ENCODE measurements at regions not wholly inside any gene's neighbourhood (a gene's known extent, or its start where the extent isn't known, plus 50 kb on each side); places are given as distances from the start of the nearest gene placed in this dataset.

GRCh38 chr4:164313853-164314252, 440.1 kb upstream of the SMIM31 start:
- no peak for DNase-seq (ENCODE audit: low spot score in 2 of 2, unreplicated experiment in 2 of 2)
- Mint-ChIP-seq H3K27ac (no peak overlapping the region), H3K36me3 (no peaks in the 10 kb centered on the region), H3K4me1 (peaks cover 7% of the 10 kb centered on the region), H3K4me3 (no peak overlapping the region), H3K27me3 (ENCODE audit: low read depth) (peaks cover 2% of the 10 kb centered on the region), H3K9me3 (peaks cover 3% of the 10 kb centered on the region)
- TF ChIP-seq CTCF (IDR thresholded peaks at IDR 0.05; ENCODE audit: unreplicated experiment), result no peak

GRCh38 chr4:164318350-164318749, 435.6 kb upstream of the SMIM31 start:
- Mint-ChIP-seq H3K4me1 (peaks cover 7% of the 10 kb centered on the region), H3K36me3 (no peaks in the 10 kb centered on the region), H3K9me3 (peaks cover 3% of the 10 kb centered on the region), H3K27ac (no peak overlapping the region), H3K4me3 (no peak overlapping the region), H3K27me3 (ENCODE audit: low read depth) (peaks cover 2% of the 10 kb centered on the region)
- TF ChIP-seq CTCF (IDR thresholded peaks at IDR 0.05; ENCODE audit: unreplicated experiment), result no peak
- no peak for DNase-seq (ENCODE audit: low spot score in 2 of 2, unreplicated experiment in 2 of 2)

- Mint-ChIP-seq H3K4me1 (no peaks in the 10 kb centered on the region), H3K27ac (no peak overlapping the region)
Measured at GRCh38 chr4:164319688-164320087, 434.2 kb upstream of the SMIM31 start.

GRCh38 chr4:164320847-164321246, 433.1 kb upstream of the SMIM31 start:
- DNase-seq (ENCODE audit: low spot score in 2 of 2, unreplicated experiment in 2 of 2), result no peak
- H3K27me3 Mint-ChIP-seq (ENCODE audit: low read depth), result peaks cover 2% of the 10 kb centered on the region
- no peak overlapping the region for H3K4me3 Mint-ChIP-seq
- no peak overlapping the region for H3K27ac Mint-ChIP-seq
- TF ChIP-seq CTCF (IDR thresholded peaks at IDR 0.05; ENCODE audit: unreplicated experiment), result no peak
- H3K36me3 Mint-ChIP-seq, result no peaks in the 10 kb centered on the region
- H3K9me3 Mint-ChIP-seq, result peaks cover 3% of the 10 kb centered on the region
- no peaks in the 10 kb centered on the region for H3K4me1 Mint-ChIP-seq

More at GRCh38 chr4:164319688-164320087, 434.2 kb upstream of the SMIM31 start:
- Mint-ChIP-seq H3K36me3 (no peaks in the 10 kb centered on the region), H3K4me3 (no peak overlapping the region), H3K27me3 (ENCODE audit: low read depth) (peaks cover 2% of the 10 kb centered on the region), H3K9me3 (peaks cover 3% of the 10 kb centered on the region)
- TF ChIP-seq CTCF (IDR thresholded peaks at IDR 0.05; ENCODE audit: unreplicated experiment), result no peak
- no peak for DNase-seq (ENCODE audit: low spot score in 2 of 2, unreplicated experiment in 2 of 2)

GRCh38 chr4:164326056-164326455, 427.9 kb upstream of the SMIM31 start:
- Mint-ChIP-seq H3K4me1 (no peaks in the 10 kb centered on the region), H3K9me3 (no peaks in the 10 kb centered on the region), H3K27me3 (ENCODE audit: low read depth) (no peaks in the 10 kb centered on the region), H3K27ac (no peak overlapping the region), H3K36me3 (no peaks in the 10 kb centered on the region), H3K4me3 (no peak overlapping the region)
- TF ChIP-seq CTCF (IDR thresholded peaks at IDR 0.05; ENCODE audit: unreplicated experiment), result no peak
- DNase-seq (ENCODE audit: low spot score in 2 of 2, unreplicated experiment in 2 of 2), result no peak
